ENCODE measurements at regions not wholly inside any gene's neighbourhood (a gene's known extent, or its start where the extent isn't known, plus 50 kb on each side); places are given as distances from the start of the nearest gene placed in this dataset.

- POLR2A ChIA-PET: no interaction called here
- no peaks in the 10 kb centered on the region for H3K9me3 ChIP-seq (replicated peaks; ENCODE audit: control insufficient read depth, insufficient read depth, low read length)
- CTCF ChIA-PET: no interaction called here
- H3K4me3 ChIP-seq (replicated peaks in 1 of 3; ENCODE audit: insufficient read depth in 1 of 3, low read depth in 1 of 3, low read length in 3 of 3): no peak overlapping the region
- dilution Hi-C loops (cut with MboI; ENCODE audit: extremely low pct_ligation_motif_present, low sequenced_read_pairs) (no loop called here), intact Hi-C loops (cut with micrococcal nuclease) (no loop called here)
- BruUV-seq (replicated peaks): no TSS peak
- no peaks in the 10 kb centered on the region for H3K9me1 ChIP-seq (replicated peaks; ENCODE audit: control insufficient read depth, extremely low read depth, insufficient read depth, low read length)
- H3K27me3 ChIP-seq (ENCODE audit: control insufficient read depth in 2 of 2, insufficient read depth in 2 of 2, low read length in 2 of 2): no peaks in the 10 kb centered on the region
- no peaks in the 10 kb centered on the region for H3K79me2 ChIP-seq (ENCODE audit: control insufficient read depth, insufficient read depth, low read length)
- H2AFZ ChIP-seq (ENCODE audit: low read depth, low read length): no peak overlapping the region
- no peak overlapping the region for H3K4me2 ChIP-seq (ENCODE audit: insufficient read depth, low read length)
- no peak for DNase-seq (ENCODE audit: low read depth, low spot score)
- no peak overlapping the region for H3K27ac ChIP-seq (ENCODE audit: insufficient read depth, low read depth, low read length)
- H3K9ac ChIP-seq (replicated peaks; ENCODE audit: extremely low read depth, insufficient read depth, low read length): no peak overlapping the region
- no peak for FAIRE-seq
- TF ChIP-seq JUN (IDR thresholded peaks at IDR 0.05; ENCODE audit: borderline replicate concordance, insufficient read depth, insufficient read length, low read depth) (no peak), EZH2 (IDR thresholded peaks at IDR 0.05; ENCODE audit: borderline replicate concordance, low read depth, low read length, severe bottlenecking) (no peak), FOS (IDR thresholded peaks at IDR 0.05; ENCODE audit: borderline replicate concordance, insufficient read depth, low read length) (no peak), CTCF (IDR thresholded peaks at IDR 0.05; ENCODE audit: extremely low read depth in 1 of 2, insufficient read depth in 1 of 2, low read depth in 1 of 2, low read length in 2 of 2) (no peak), POLR2AphosphoS5 (IDR thresholded peaks at IDR 0.05; ENCODE audit: insufficient read depth, low read depth, low read length) (no peak), POLR2A (IDR thresholded peaks at IDR 0.05; ENCODE audit: low read depth, low read length) (no peak), MAX (IDR thresholded peaks at IDR 0.05; ENCODE audit: insufficient read depth, insufficient read length) (no peak), GATA2 (IDR thresholded peaks at IDR 0.05; ENCODE audit: insufficient read depth, insufficient read length, low read depth, low read length) (no peak), MYC (IDR thresholded peaks at IDR 0.05; ENCODE audit: low read depth, low read length) (no peak)
- no peaks in the 10 kb centered on the region for H4K20me1 ChIP-seq (replicated peaks; ENCODE audit: control insufficient read depth, extremely low read depth, insufficient read depth, low read length)
- H3K4me1 ChIP-seq (ENCODE audit: control insufficient read depth, extremely low read depth, insufficient read depth, low read length): no peaks in the 10 kb centered on the region
- no peaks in the 10 kb centered on the region for H3K36me3 ChIP-seq (ENCODE audit: control insufficient read depth in 2 of 2, extremely low read depth in 1 of 2, insufficient read depth in 2 of 2, low read length in 2 of 2)
These were observed 175.2 kb downstream of the PSAT1 start for GRCh38 chr9:78472111-78472510.
